Transverse colon (tissue), 3 donors: ENCODE measurements at regions not wholly inside any gene's neighbourhood (a gene's known extent, or its start where the extent isn't known, plus 50 kb on each side); places are given as distances from the start of the nearest gene placed in this dataset.

ENCODE experiments used
- CTCF ChIP-seq, 5 experiments: fragments of 200-600 bp in 3 of 5; fragments of 450-650 bp in 2 of 5; sonication (generic) in 3 of 5; IDR thresholded peaks; 1 replicate in 2 of 5; 2 replicates in 3 of 5; pipeline ENCODE4 v1.5.1; 2016 to 2017; ENCODE audit warnings: antibody characterized with exemption in 5 of 5, inconsistent platforms in 3 of 5, mild to moderate bottlenecking in 2 of 5, moderate library complexity in 1 of 5
- EP300 ChIP-seq: sonication (generic); formaldehyde crosslinking; IDR thresholded peaks from one replicate; pipeline ENCODE4 v1.6.1; 2017; ENCODE audit warnings: antibody characterized with exemption, low read depth
- POLR2A ChIP-seq: fragments of 450-650 bp; IDR thresholded peaks from one replicate; pipeline ENCODE4 v1.6.1; 2016; ENCODE audit warnings: antibody characterized with exemption, mild to moderate bottlenecking, moderate library complexity

- no peak for TF ChIP-seq CTCF (IDR thresholded peaks at IDR 0.05)
- no peak for TF ChIP-seq POLR2A
- no peak for TF ChIP-seq EP300
These were observed 288.2 kb downstream of the IPMK start for GRCh38 chr10:57979491-57979890.
